ENCODE measurements at regions not wholly inside any gene's neighbourhood (a gene's known extent, or its start where the extent isn't known, plus 50 kb on each side); places are given as distances from the start of the nearest gene placed in this dataset.

- no peak overlapping the region for H3K4me3 ChIP-seq
- DNase-seq, result no peak
- no peaks in the 10 kb centered on the region for H3K9me3 ChIP-seq
- H3K27ac ChIP-seq, result no peak overlapping the region
- H3K27me3 ChIP-seq, result no peaks in the 10 kb centered on the region
- TF ChIP-seq CTCF (IDR thresholded peaks at IDR 0.05), result no peak
- H3K4me1 ChIP-seq, result peaks cover 0 to 7% (median 2%) of the 10 kb centered on the region in 4 donors
- intact Hi-C loops (cut with DNase I; ENCODE audit: low total_unique reads), result no loop called here
- no peaks in the 10 kb centered on the region for H3K36me3 ChIP-seq
Observed at GRCh38 chr12:58809064-58809607, 111.2 kb downstream of the LRIG3 start.

DNA sequence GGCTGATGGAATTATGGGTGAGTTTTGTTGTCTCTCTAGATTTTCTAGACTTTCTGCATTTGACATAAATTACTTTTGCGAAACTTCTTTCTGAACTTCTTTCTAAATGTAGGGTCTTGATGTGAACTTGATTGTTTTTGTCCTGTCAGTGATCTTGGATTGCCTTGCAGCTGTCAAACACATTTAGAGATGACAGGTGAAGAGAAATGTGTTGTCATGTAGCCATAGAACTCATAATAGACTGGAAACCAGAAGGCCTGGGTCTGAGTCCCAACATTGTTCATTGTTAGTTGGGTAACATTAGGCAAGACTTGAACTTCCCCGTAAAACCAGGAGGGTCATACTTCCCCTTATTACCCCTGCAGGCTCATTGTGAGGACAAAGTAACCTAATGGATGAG lies 109.0 kb downstream of the LRIG3 start:
- no peaks in the 10 kb centered on the region for H3K27me3 ChIP-seq
- no peak overlapping the region for H3K4me3 ChIP-seq
- no peak overlapping the region for H3K27ac ChIP-seq
- no peak for TF ChIP-seq CTCF (IDR thresholded peaks at IDR 0.05)
- no peaks in the 10 kb centered on the region for H3K36me3 ChIP-seq
- intact Hi-C loops (cut with DNase I; ENCODE audit: low total_unique reads), result no loop called here
- no peak for DNase-seq
- no peaks in the 10 kb centered on the region for H3K9me3 ChIP-seq
- H3K4me1 ChIP-seq, result peaks cover 0 to 7% (median 2%) of the 10 kb centered on the region in 4 donors

- no peaks in the 10 kb centered on the region for H3K27me3 ChIP-seq
- no peak overlapping the region for H3K4me3 ChIP-seq
- TF ChIP-seq CTCF (IDR thresholded peaks at IDR 0.05), result no peak
- H3K36me3 ChIP-seq, result no peaks in the 10 kb centered on the region
- intact Hi-C loops (cut with DNase I; ENCODE audit: low total_unique reads), result no loop called here
- no peak overlapping the region for H3K27ac ChIP-seq
- peaks cover 0 to 7% (median 2%) of the 10 kb centered on the region in 4 donors for H3K4me1 ChIP-seq
- no peaks in the 10 kb centered on the region for H3K9me3 ChIP-seq
- no peak for DNase-seq
Observed at GRCh38 chr12:58812214-58812613, 108.1 kb downstream of the LRIG3 start.

GRCh38 chr12:58814036-58814435 lies 106.3 kb downstream of the LRIG3 start:
- no peak for TF ChIP-seq CTCF (IDR thresholded peaks at IDR 0.05)
- no peak overlapping the region for H3K4me3 ChIP-seq
- no peaks in the 10 kb centered on the region for H3K9me3 ChIP-seq
- H3K27ac ChIP-seq, result no peak overlapping the region
- no peaks in the 10 kb centered on the region for H3K27me3 ChIP-seq
- peaks cover 0 to 7% (median 2%) of the 10 kb centered on the region in 4 donors for H3K4me1 ChIP-seq
- H3K36me3 ChIP-seq, result no peaks in the 10 kb centered on the region
- intact Hi-C loops (cut with DNase I; ENCODE audit: low total_unique reads), result no loop called here
- DNase-seq, result no peak

DNA sequence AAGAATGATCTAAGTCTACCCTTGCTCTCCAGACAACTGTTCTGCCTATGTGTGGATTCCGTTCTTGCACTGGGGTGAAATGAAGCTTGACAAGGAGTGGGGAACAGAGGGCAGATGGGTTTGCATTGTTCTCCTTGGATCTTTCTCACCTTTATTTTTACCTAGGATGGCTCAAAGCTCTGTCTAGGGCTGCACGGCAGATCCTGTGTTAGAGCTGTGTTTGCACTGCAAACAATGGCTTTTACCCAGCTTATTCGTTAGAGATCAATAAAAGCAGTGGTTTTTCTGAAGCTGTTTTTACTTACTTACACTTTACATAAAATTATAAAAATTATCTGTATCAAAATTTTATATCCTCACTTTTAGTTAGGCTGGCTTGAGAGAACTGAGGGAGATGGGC lies 105.1 kb downstream of the LRIG3 start:
- intact Hi-C loops (cut with DNase I; ENCODE audit: low total_unique reads), result no loop called here
- Histone ChIP-seq H3K4me1 (peaks cover 0 to 7% (median 2%) of the 10 kb centered on the region in 4 donors), H3K9me3 (no peaks in the 10 kb centered on the region), H3K36me3 (no peaks in the 10 kb centered on the region), H3K27me3 (no peaks in the 10 kb centered on the region), H3K4me3 (no peak overlapping the region), H3K27ac (no peak overlapping the region)
- DNase-seq, result no peak
- no peak for TF ChIP-seq CTCF (IDR thresholded peaks at IDR 0.05)

- Histone ChIP-seq H3K9me3 (no peaks in the 10 kb centered on the region), H3K4me3 (no peak overlapping the region), H3K36me3 (no peaks in the 10 kb centered on the region), H3K4me1 (no peaks in the 10 kb centered on the region), H3K27me3 (no peaks in the 10 kb centered on the region), H3K27ac (no peak overlapping the region)
- TF ChIP-seq CTCF (IDR thresholded peaks at IDR 0.05), result no peak
- intact Hi-C loops (cut with DNase I; ENCODE audit: low total_unique reads), result no loop called here
- DNase-seq, result no peak
Observed at GRCh38 chr12:58818546-58818945, 101.8 kb downstream of the LRIG3 start.
